ENCODE measurements at regions not wholly inside any gene's neighbourhood (a gene's known extent, or its start where the extent isn't known, plus 50 kb on each side); places are given as distances from the start of the nearest gene placed in this dataset.
"Not testable (repeated sequence)": the region's sequence is repeated elsewhere in the genome, so short reads cannot be mapped to it uniquely, and the experiment has no call there.

- peak; percentile 80 for DNase-seq
Observed at GRCh38 chr2:54065411-54065810, 50.0 kb upstream of the ACYP2 start.

GRCh38 chr2:54063967-54064535 lies 51.4 kb upstream of the ACYP2 start:
- no peak for DNase-seq

GRCh38 chr2:54062401-54062800 lies 53.0 kb upstream of the ACYP2 start:
- DNase-seq, result no peak

- no peak for DNase-seq
Observed at GRCh38 chr2:54061272-54061671, 54.1 kb upstream of the ACYP2 start.

GRCh38 chr2:54059986-54060385 lies 55.4 kb upstream of the ACYP2 start:
- DNase-seq, result no peak

- DNase-seq, result no peak
Observed at GRCh38 chr2:54059504-54059903, 55.9 kb upstream of the ACYP2 start.

- no peak for DNase-seq
Observed at GRCh38 chr2:54058449-54058848, 57.0 kb upstream of the ACYP2 start.

GRCh38 chr2:54054774-54055173 lies 60.6 kb upstream of the ACYP2 start:
- no peak for DNase-seq

- DNase-seq, result no peak
Observed at GRCh38 chr2:54054271-54054670, 61.1 kb upstream of the ACYP2 start.

- DNase-seq, result no peak
Observed at GRCh38 chr2:54053830-54054229, 61.6 kb upstream of the ACYP2 start.

- peak; percentile 38 for DNase-seq
Observed at GRCh38 chr2:54052825-54053718, 62.3 kb upstream of the ACYP2 start.

- DNase-seq, result no peak
Observed at GRCh38 chr2:54050445-54050844, 65.0 kb upstream of the ACYP2 start.

GRCh38 chr2:54049365-54049764 lies 66.0 kb upstream of the ACYP2 start:
- no peak for DNase-seq

- not testable (repeated sequence) for DNase-seq
Observed at GRCh38 chr2:54048896-54049295, 66.5 kb upstream of the ACYP2 start.

- no peak for DNase-seq
Observed at GRCh38 chr2:54048117-54048785, 67.2 kb upstream of the ACYP2 start.

GRCh38 chr2:54047658-54048057 lies 67.8 kb upstream of the ACYP2 start:
- no peak for DNase-seq

- DNase-seq, result no peak
Observed at GRCh38 chr2:54047091-54047490, 68.3 kb upstream of the ACYP2 start.

GRCh38 chr2:54042897-54043620 lies 72.3 kb upstream of the PSME4 start:
- DNase-seq, result peak; percentile 71

- no peak for DNase-seq
Observed at GRCh38 chr2:54042341-54042740, 71.5 kb upstream of the PSME4 start.

GRCh38 chr2:54041135-54041534 lies 70.3 kb upstream of the PSME4 start:
- no peak for DNase-seq

- DNase-seq, result no peak
Observed at GRCh38 chr2:54040685-54041084, 69.9 kb upstream of the PSME4 start.

GRCh38 chr2:54040250-54040649 lies 69.5 kb upstream of the PSME4 start:
- no peak for DNase-seq

GRCh38 chr2:54038835-54039234 lies 68.0 kb upstream of the PSME4 start:
- DNase-seq, result no peak
